ENCODE measurements at regions not wholly inside any gene's neighbourhood (a gene's known extent, or its start where the extent isn't known, plus 50 kb on each side); places are given as distances from the start of the nearest gene placed in this dataset.
"Not testable (repeated sequence)": the region's sequence is repeated elsewhere in the genome, so short reads cannot be mapped to it uniquely, and the experiment has no call there.

GRCh38 chr3:177495566-177495965 lies 298.3 kb upstream of the TBL1XR1 start:
- TF ChIP-seq CTCF (IDR thresholded peaks at IDR 0.05; ENCODE audit: low read depth, low read length, poor library complexity, severe bottlenecking): no peak
- TF ChIP-seq EZH2phosphoT487 (IDR thresholded peaks at IDR 0.05; ENCODE audit: borderline replicate concordance, low read length): no peak
- Histone ChIP-seq H3K9me2 (replicated peaks; ENCODE audit: control insufficient read depth, low read length) (no peaks in the 10 kb centered on the region), H3K9me3 (ENCODE audit: control insufficient read depth, insufficient read depth, low read length) (no peaks in the 10 kb centered on the region), H3K27me3 (ENCODE audit: control insufficient read depth, low read length) (no peaks in the 10 kb centered on the region), H3K4me2 (ENCODE audit: low read length) (no peak overlapping the region), H4K20me1 (ENCODE audit: control insufficient read depth, insufficient read depth, low read depth, low read length) (no peaks in the 10 kb centered on the region), H3F3A (ENCODE audit: control insufficient read depth, insufficient read depth) (no peaks in the 10 kb centered on the region), H3K79me2 (ENCODE audit: control insufficient read depth, low read length) (no peaks in the 10 kb centered on the region), H3K4me1 (ENCODE audit: control insufficient read depth, low read length) (no peaks in the 10 kb centered on the region), H3K4me3 (ENCODE audit: low read length) (no peak overlapping the region), H3K36me3 (ENCODE audit: control insufficient read depth, low read length) (no peaks in the 10 kb centered on the region), H3K27ac (ENCODE audit: low read depth, low read length) (no peak overlapping the region)

GRCh38 chr3:177498037-177498857 lies 301.0 kb upstream of the TBL1XR1 start:
- H4K20me1 ChIP-seq (ENCODE audit: control insufficient read depth, insufficient read depth, low read depth, low read length): no peaks in the 10 kb centered on the region
- no peaks in the 10 kb centered on the region for H3K4me1 ChIP-seq (ENCODE audit: control insufficient read depth, low read length)
- no peak overlapping the region for H3K27ac ChIP-seq (ENCODE audit: low read depth, low read length)
- no peaks in the 10 kb centered on the region for H3K79me2 ChIP-seq (ENCODE audit: control insufficient read depth, low read length)
- no peaks in the 10 kb centered on the region for H3F3A ChIP-seq (ENCODE audit: control insufficient read depth, insufficient read depth)
- no peaks in the 10 kb centered on the region for H3K36me3 ChIP-seq (ENCODE audit: control insufficient read depth, low read length)
- no peaks in the 10 kb centered on the region for H3K9me3 ChIP-seq (ENCODE audit: control insufficient read depth, insufficient read depth, low read length)
- no peak overlapping the region for H3K4me2 ChIP-seq (ENCODE audit: low read length)
- TF ChIP-seq CTCF (IDR thresholded peaks at IDR 0.05; ENCODE audit: low read depth, low read length, poor library complexity, severe bottlenecking): no peak
- TF ChIP-seq EZH2phosphoT487 (IDR thresholded peaks at IDR 0.05; ENCODE audit: borderline replicate concordance, low read length): no peak
- no peaks in the 10 kb centered on the region for H3K27me3 ChIP-seq (ENCODE audit: control insufficient read depth, low read length)
- H3K4me3 ChIP-seq (ENCODE audit: low read length): no peak overlapping the region
- no peaks in the 10 kb centered on the region for H3K9me2 ChIP-seq (replicated peaks; ENCODE audit: control insufficient read depth, low read length)

GRCh38 chr3:177499039-177499438 lies 301.8 kb upstream of the TBL1XR1 start:
- not testable (repeated sequence) for H3K9me2 ChIP-seq (replicated peaks; ENCODE audit: control insufficient read depth, low read length); H3K79me2 ChIP-seq (ENCODE audit: control insufficient read depth, low read length); H3K27ac ChIP-seq (ENCODE audit: low read depth, low read length); H4K20me1 ChIP-seq (ENCODE audit: control insufficient read depth, insufficient read depth, low read depth, low read length); H3K4me3 ChIP-seq (ENCODE audit: low read length); H3K9me3 ChIP-seq (ENCODE audit: control insufficient read depth, insufficient read depth, low read length); H3K4me1 ChIP-seq (ENCODE audit: control insufficient read depth, low read length); H3K27me3 ChIP-seq (ENCODE audit: control insufficient read depth, low read length); H3K36me3 ChIP-seq (ENCODE audit: control insufficient read depth, low read length); H3K4me2 ChIP-seq (ENCODE audit: low read length); H3F3A ChIP-seq (ENCODE audit: control insufficient read depth, insufficient read depth)

GRCh38 chr3:177499779-177500423 lies 302.6 kb upstream of the TBL1XR1 start:
- H3K79me2 ChIP-seq (ENCODE audit: control insufficient read depth, low read length): no peaks in the 10 kb centered on the region
- no peak overlapping the region for H3K27ac ChIP-seq (ENCODE audit: low read depth, low read length)
- no peak overlapping the region for H3K4me3 ChIP-seq (ENCODE audit: low read length)
- no peak overlapping the region for H3K4me2 ChIP-seq (ENCODE audit: low read length)
- H3K9me2 ChIP-seq (replicated peaks; ENCODE audit: control insufficient read depth, low read length): no peaks in the 10 kb centered on the region
- no peaks in the 10 kb centered on the region for H4K20me1 ChIP-seq (ENCODE audit: control insufficient read depth, insufficient read depth, low read depth, low read length)
- no peaks in the 10 kb centered on the region for H3F3A ChIP-seq (ENCODE audit: control insufficient read depth, insufficient read depth)
- TF ChIP-seq CTCF (IDR thresholded peaks at IDR 0.05; ENCODE audit: low read depth, low read length, poor library complexity, severe bottlenecking) (no peak), EZH2phosphoT487 (IDR thresholded peaks at IDR 0.05; ENCODE audit: borderline replicate concordance, low read length) (no peak)
- no peaks in the 10 kb centered on the region for H3K9me3 ChIP-seq (ENCODE audit: control insufficient read depth, insufficient read depth, low read length)
- H3K36me3 ChIP-seq (ENCODE audit: control insufficient read depth, low read length): no peaks in the 10 kb centered on the region
- no peaks in the 10 kb centered on the region for H3K4me1 ChIP-seq (ENCODE audit: control insufficient read depth, low read length)
- no peaks in the 10 kb centered on the region for H3K27me3 ChIP-seq (ENCODE audit: control insufficient read depth, low read length)
